ENCODE measurements at regions not wholly inside any gene's neighbourhood (a gene's known extent, or its start where the extent isn't known, plus 50 kb on each side); places are given as distances from the start of the nearest gene placed in this dataset.

DNA sequence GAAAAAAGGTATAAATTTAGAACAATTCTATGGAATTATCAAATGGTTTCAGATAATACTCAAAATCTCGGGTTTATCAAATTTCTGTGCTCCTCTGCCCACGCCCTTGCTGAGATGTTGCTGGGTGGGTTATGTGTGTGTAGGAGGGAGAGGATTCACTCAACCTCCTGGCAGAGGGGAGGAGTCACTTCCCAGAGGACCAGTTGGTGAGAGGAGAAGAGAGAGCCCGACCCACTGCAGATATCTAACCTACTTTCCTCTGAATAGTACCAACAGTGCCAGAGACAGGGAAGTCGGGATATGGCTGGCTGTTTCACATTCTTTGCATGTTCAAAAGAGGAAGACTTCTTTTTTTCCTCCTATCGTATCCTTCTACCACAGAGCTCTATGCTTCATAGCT lies 187.1 kb upstream of the MAN1A1 start:
- no peaks in the 10 kb centered on the region for H3K4me1 ChIP-seq (replicated peaks in 1 of 2)
- in situ Hi-C loops (cut with MboI; ENCODE audit: low pct_unique_long_range_greater_than_20kb in 2 of 9, low sequenced_read_pairs in 9 of 9, unreplicated experiment in 9 of 9), result no loop called here
- no peak overlapping the region for H3K27ac ChIP-seq
- no peak for ATAC-seq (replicated peaks in 6 of 8)
- H3K4me3 ChIP-seq, result no peak overlapping the region
- WGBS, 10 experiments, result 50 to 97% (median 78%) methylated on average over 2 to 5 of the region's 5 CpGs

GRCh38 chr6:119535332-119535731 lies 185.8 kb upstream of the MAN1A1 start:
- no peak overlapping the region for H3K27ac ChIP-seq
- WGBS, 10 experiments, result 67 to 100% (median 90%) methylated on average over 1 of the region's 1 CpG; no CpG with 5 or more reads in 4 of the 10 experiments
- ATAC-seq (replicated peaks in 6 of 8), result no peak
- in situ Hi-C loops (cut with MboI; ENCODE audit: low pct_unique_long_range_greater_than_20kb in 2 of 9, low sequenced_read_pairs in 9 of 9, unreplicated experiment in 9 of 9), result no loop called here
- no peaks in the 10 kb centered on the region for H3K4me1 ChIP-seq (replicated peaks in 1 of 2)
- no peak overlapping the region for H3K4me3 ChIP-seq

DNA sequence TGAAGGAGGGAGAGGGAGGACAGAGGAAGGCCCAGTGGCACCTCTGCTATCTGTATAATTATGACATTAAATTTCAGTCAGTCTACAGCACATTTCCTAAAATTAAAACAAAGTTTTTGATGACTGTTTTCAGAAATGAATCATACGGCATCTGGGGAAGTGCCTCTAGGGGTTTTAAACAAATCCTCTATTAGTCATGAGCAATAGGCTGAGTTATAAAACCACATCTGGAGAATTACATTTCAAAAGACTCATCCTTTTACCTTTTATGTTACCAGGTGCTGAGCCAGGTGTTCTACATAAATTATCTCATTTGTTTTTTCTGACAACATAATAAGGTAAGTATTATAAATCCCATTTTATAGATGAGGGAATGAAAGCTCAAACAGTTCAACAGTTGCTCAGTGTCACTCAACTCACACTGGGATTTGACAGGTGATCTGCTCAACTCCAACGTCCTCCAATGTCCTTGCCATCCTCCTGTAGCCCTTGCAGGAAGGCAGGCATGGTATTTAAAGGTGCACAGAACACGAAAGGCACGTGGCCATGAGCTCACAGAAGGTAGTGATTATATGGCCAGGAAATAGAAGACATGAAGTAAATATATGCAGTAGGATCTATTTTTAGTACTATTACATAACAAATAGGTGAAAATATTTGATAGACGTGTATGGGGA lies 184.2 kb upstream of the MAN1A1 start:
- in situ Hi-C loops (cut with MboI; ENCODE audit: low pct_unique_long_range_greater_than_20kb in 2 of 9, low sequenced_read_pairs in 9 of 9, unreplicated experiment in 9 of 9), result no loop called here
- 0 to 100% (median 60%) methylated on average over 1 to 4 of the region's 5 CpGs for WGBS, 10 experiments
- Histone ChIP-seq H3K4me3 (no peak overlapping the region), H3K27ac (no peak overlapping the region), H3K4me1 (replicated peaks in 1 of 2) (no peaks in the 10 kb centered on the region)
- ATAC-seq (replicated peaks in 6 of 8), result peak in 2 of 8 experiments; percentile 49 to 88

- Histone ChIP-seq H3K4me3 (no peak overlapping the region), H3K4me1 (replicated peaks in 1 of 2) (peaks cover 3 to 7% of the 10 kb centered on the region in 2 donors), H3K27ac (no peak overlapping the region)
- in situ Hi-C loops (cut with MboI; ENCODE audit: low pct_unique_long_range_greater_than_20kb in 2 of 9, low sequenced_read_pairs in 9 of 9, unreplicated experiment in 9 of 9), result no loop called here
- WGBS, 10 experiments, result 0 to 80% (median 18%) methylated on average over 1 to 2 of the region's 2 CpGs
- peak in 5 of 8 experiments; percentile 16 to 59 (median 34) for ATAC-seq (replicated peaks in 6 of 8)
These were observed 177.6 kb upstream of the MAN1A1 start for GRCh38 chr6:119527231-119527578.

DNA sequence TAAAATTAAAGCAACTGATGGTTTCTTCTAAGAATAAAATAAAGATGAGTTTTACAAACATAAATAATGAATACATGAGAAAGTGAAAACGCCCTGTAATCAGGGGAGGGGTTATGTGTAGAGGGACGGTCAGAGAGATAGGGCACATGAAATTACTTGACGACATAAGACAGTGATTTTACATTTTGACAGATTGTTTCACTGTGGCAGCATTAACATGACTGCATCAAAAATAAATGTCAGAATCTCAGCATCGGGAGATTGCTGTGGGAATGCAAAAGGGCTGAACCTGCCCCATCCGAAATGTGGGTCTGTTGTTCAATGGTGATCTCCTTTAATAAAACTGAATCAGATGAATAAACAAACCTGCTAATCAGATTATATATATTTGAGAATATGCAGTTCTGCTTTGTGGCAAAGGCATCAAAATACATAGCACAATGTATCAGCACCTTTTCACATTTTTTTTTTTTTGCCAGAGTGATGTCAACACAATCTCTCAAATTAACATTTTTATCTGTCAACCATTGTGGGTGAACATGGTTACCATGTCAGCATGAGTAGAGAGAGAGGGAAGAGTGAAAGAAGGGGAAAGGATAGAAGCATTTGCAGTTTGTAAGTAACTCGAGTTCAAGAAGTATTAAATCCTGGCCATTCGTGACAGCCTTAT lies 177.1 kb upstream of the MAN1A1 start:
- Histone ChIP-seq H3K4me3 (no peak overlapping the region), H3K4me1 (replicated peaks in 1 of 2) (peaks cover 3 to 7% of the 10 kb centered on the region in 2 donors), H3K27ac (no peak overlapping the region)
- in situ Hi-C loops (cut with MboI; ENCODE audit: low pct_unique_long_range_greater_than_20kb in 2 of 9, low sequenced_read_pairs in 9 of 9, unreplicated experiment in 9 of 9), result no loop called here
- 20 to 81% (median 60%) methylated on average over 2 to 7 of the region's 7 CpGs for WGBS, 10 experiments
- ATAC-seq (replicated peaks in 6 of 8), result peak in 6 of 8 experiments; percentile 56 to 88 (median 75)

DNA sequence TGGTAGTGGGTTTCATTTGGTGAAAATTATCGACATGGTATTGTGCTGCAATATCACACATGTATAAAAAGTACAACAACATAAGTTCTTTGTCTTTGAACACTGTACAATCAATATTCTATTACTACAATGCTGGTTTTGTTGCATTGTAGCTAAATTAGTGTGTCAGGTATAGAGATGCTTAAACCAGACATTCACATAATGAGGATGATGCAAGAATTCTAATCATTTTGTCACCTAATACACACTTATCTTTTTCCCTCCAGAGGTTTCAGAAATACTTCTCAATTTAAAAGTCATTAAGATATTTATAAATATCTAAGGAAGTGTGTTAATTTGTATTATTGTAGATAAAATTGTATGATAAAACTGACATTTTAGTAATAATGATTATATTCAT lies 174.8 kb upstream of the MAN1A1 start:
- H3K4me1 ChIP-seq (replicated peaks in 1 of 2), result peaks cover 3 to 17% of the 10 kb centered on the region in 2 donors
- 38 to 100% (median 83%) methylated on average over 1 of the region's 1 CpG; no CpG with 5 or more reads in 3 of the 10 experiments for WGBS, 10 experiments
- H3K27ac ChIP-seq, result no peak overlapping the region
- in situ Hi-C loops (cut with MboI; ENCODE audit: low pct_unique_long_range_greater_than_20kb in 2 of 9, low sequenced_read_pairs in 9 of 9, unreplicated experiment in 9 of 9), result no loop called here
- ATAC-seq (replicated peaks in 6 of 8), result peak in 2 of 8 experiments; percentile 14 to 38
- no peak overlapping the region for H3K4me3 ChIP-seq

DNA sequence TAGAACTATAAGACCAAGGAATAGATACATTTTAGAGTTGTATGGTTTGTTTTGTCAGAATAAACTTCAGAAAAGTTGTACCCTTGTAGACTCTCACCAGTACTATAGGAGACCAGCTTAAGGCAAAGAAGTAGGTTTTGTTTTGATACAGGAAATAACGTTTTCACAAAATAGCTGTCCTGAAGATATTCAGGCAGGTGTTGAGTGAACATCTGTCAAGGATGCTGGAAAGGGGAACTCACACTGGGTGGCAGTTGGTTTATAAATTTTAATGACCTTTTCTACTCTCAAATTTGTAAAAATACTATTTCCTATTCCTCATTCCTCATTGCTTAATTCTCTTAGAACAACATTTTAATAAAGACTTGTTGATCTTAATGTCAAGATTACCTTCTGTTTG lies 174.0 kb upstream of the MAN1A1 start:
- Histone ChIP-seq H3K4me3 (no peak overlapping the region), H3K4me1 (replicated peaks in 1 of 2) (peaks cover 3 to 17% of the 10 kb centered on the region in 2 donors), H3K27ac (no peak overlapping the region)
- in situ Hi-C loops (cut with MboI; ENCODE audit: low pct_unique_long_range_greater_than_20kb in 2 of 9, low sequenced_read_pairs in 9 of 9, unreplicated experiment in 9 of 9), result no loop called here
- 33 to 83% (median 50%) methylated on average over 1 of the region's 1 CpG; no CpG with 5 or more reads in 1 of the 10 experiments for WGBS, 10 experiments
- ATAC-seq (replicated peaks in 6 of 8), result no peak

GRCh38 chr6:119521251-119521650 lies 171.7 kb upstream of the MAN1A1 start:
- no peak overlapping the region for H3K27ac ChIP-seq
- peak in 5 of 8 experiments; percentile 91 to 99 (median 96) for ATAC-seq (replicated peaks in 6 of 8)
- H3K4me3 ChIP-seq, result no peak overlapping the region
- in situ Hi-C loops (cut with MboI; ENCODE audit: low pct_unique_long_range_greater_than_20kb in 2 of 9, low sequenced_read_pairs in 9 of 9, unreplicated experiment in 9 of 9), result no loop called here
- H3K4me1 ChIP-seq (replicated peaks in 1 of 2), result peaks cover 0 to 17% of the 10 kb centered on the region in 2 donors
- 17 to 88% (median 61%) methylated on average over 1 of the region's 1 CpG; no CpG with 5 or more reads in 6 of the 10 experiments for WGBS, 10 experiments

DNA sequence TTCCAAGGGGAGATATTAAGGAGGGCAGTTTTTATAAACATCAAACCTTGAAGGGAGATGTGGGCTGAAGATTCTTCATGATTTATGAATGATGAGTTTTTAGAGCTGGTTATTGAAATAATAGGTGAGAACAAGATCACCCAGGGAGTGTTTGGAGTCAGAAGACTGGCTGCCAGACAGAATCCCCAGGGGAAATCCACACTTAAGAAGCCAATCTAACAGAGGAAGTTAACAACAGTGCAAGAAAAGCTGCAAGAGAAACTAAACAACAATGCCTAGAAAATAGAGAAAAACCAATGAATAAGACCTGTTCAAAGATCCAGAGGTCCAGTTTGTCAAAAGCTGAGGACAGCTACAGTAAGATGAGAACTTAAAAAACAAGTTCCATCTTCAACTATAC lies 167.9 kb upstream of the MAN1A1 start:
- Histone ChIP-seq H3K4me3 (no peak overlapping the region), H3K27ac (no peak overlapping the region), H3K4me1 (replicated peaks in 1 of 2) (peaks cover 0 to 10% of the 10 kb centered on the region in 2 donors)
- in situ Hi-C loops (cut with MboI; ENCODE audit: low pct_unique_long_range_greater_than_20kb in 2 of 9, low sequenced_read_pairs in 9 of 9, unreplicated experiment in 9 of 9), result no loop called here
- no peak for ATAC-seq (replicated peaks in 6 of 8)

DNA sequence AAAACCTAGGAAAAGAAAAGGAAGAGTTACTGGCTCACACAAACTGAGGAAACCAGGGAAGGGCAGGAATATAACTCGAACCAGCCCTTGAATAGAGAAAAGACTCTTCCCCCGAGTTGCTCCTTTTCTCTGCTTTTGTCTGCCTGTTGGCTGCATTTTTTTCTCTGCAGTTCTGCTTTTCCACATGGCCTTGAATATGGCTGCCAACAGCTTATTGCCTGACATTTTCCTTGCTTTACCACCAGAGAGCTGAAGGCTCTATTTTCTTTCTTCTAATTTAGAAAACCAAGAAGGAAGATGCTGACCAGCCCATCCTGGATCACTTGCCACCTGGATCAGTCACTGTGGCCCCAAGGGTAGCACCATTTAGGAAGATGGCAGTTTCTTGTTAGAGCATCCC lies 164.8 kb upstream of the MAN1A1 start:
- in situ Hi-C loops (cut with MboI; ENCODE audit: low pct_unique_long_range_greater_than_20kb in 2 of 9, low sequenced_read_pairs in 9 of 9, unreplicated experiment in 9 of 9), result no loop called here
- Histone ChIP-seq H3K4me1 (replicated peaks in 1 of 2) (no peaks in the 10 kb centered on the region), H3K4me3 (no peak overlapping the region), H3K27ac (no peak overlapping the region)
- 0 to 66% (median 38%) methylated on average over 1 to 2 of the region's 2 CpGs; no CpG with 5 or more reads in 2 of the 10 experiments for WGBS, 10 experiments
- no peak for ATAC-seq (replicated peaks in 6 of 8)

DNA sequence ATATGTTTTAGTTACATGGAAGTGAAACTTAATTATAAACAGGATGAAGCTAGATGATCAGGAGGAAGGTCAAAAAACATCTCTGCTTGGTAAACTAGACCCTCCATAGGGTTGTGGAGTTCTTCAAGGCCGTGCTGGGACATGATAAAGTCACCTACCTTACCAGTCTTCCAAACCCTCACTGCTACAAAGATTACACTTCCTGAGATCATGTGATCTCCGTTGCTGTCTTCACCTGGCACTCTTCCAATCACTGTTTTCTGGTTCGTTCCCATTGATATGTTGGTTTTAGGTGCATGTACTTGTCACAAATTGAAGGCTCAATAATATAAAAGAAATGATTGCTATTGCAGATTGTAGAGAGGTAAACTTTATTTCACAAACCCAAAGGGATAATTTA lies 161.5 kb upstream of the MAN1A1 start:
- no peak overlapping the region for H3K27ac ChIP-seq
- 17 to 100% (median 82%) methylated on average over 1 to 3 of the region's 3 CpGs for whole genome bisulfite sequencing, 10 experiments
- H3K4me1 ChIP-seq (replicated peaks in 1 of 2), result no peaks in the 10 kb centered on the region
- no peak overlapping the region for H3K4me3 ChIP-seq
- no peak for ATAC-seq (replicated peaks in 6 of 8)
- in situ Hi-C loops (cut with MboI; ENCODE audit: low pct_unique_long_range_greater_than_20kb in 2 of 9, low sequenced_read_pairs in 9 of 9, unreplicated experiment in 9 of 9), result no loop called here

- Histone ChIP-seq H3K27ac (no peak overlapping the region), H3K4me1 (replicated peaks in 1 of 2) (peaks cover 0 to 2% of the 10 kb centered on the region in 2 donors), H3K4me3 (no peak overlapping the region)
- no peak for ATAC-seq (replicated peaks in 6 of 8)
- in situ Hi-C loops (cut with MboI; ENCODE audit: low pct_unique_long_range_greater_than_20kb in 2 of 9, low sequenced_read_pairs in 9 of 9, unreplicated experiment in 9 of 9), result no loop called here
- WGBS, 10 experiments, result 75 to 100% (median 94%) methylated on average over 1 to 2 of the region's 2 CpGs; no CpG with 5 or more reads in 1 of the 10 experiments
These were observed 160.7 kb upstream of the MAN1A1 start for GRCh38 chr6:119510246-119510645.

GRCh38 chr6:119506631-119507174 lies 157.1 kb upstream of the MAN1A1 start:
- in situ Hi-C loops (cut with MboI; ENCODE audit: low pct_unique_long_range_greater_than_20kb in 2 of 9, low sequenced_read_pairs in 9 of 9, unreplicated experiment in 9 of 9), result no loop called here
- peaks cover 0 to 11% of the 10 kb centered on the region in 2 donors for H3K4me1 ChIP-seq (replicated peaks in 1 of 2)
- H3K27ac ChIP-seq, result no peak overlapping the region
- H3K4me3 ChIP-seq, result no peak overlapping the region
- no peak for ATAC-seq (replicated peaks in 6 of 8)

Data from motor neuron (in vitro differentiated cells).